Mesothelial cell of epicardium (in vitro differentiated cells): ENCODE measurements at regions not wholly inside any gene's neighbourhood (a gene's known extent, or its start where the extent isn't known, plus 50 kb on each side); places are given as distances from the start of the nearest gene placed in this dataset.

Experiments used
- DNase-seq, 2 experiments: peaks; one replicate each; pipeline ENCODE4 v3.0.0; 2021; ENCODE audit warnings: low spot score in 2 of 2; ENCODE audit not compliant: unreplicated experiment in 2 of 2
- H3K27ac Mint-ChIP-seq: 2 replicates; pipeline ENCODE4 v1.8.0; 2021; ENCODE audit warnings: mixed read lengths
- H3K27me3 Mint-ChIP-seq: 2 replicates; pipeline ENCODE4 v1.8.0; 2021; ENCODE audit warnings: low read depth, mixed read lengths
- H3K36me3 Mint-ChIP-seq: 2 replicates; pipeline ENCODE4 v1.8.0; 2021; ENCODE audit warnings: mixed read lengths
- H3K4me1 Mint-ChIP-seq: 2 replicates; pipeline ENCODE4 v1.8.0; 2021; ENCODE audit warnings: mixed read lengths
- H3K4me3 Mint-ChIP-seq: 2 replicates; pipeline ENCODE4 v1.8.0; 2021; ENCODE audit warnings: mild to moderate bottlenecking, moderate library complexity, mixed read lengths
- H3K9me3 Mint-ChIP-seq: 2 replicates; pipeline ENCODE4 v1.8.0; 2021; ENCODE audit warnings: mixed read lengths
- TF ChIP-seq, protein P1 (sequence below): fragments of 200-600 bp; sonication (generic); IDR thresholded peaks from one replicate; pipeline ENCODE4 v1.5.0; 2021; ENCODE audit warnings: antibody characterized with exemption; ENCODE audit not compliant: unreplicated experiment

DNA sequence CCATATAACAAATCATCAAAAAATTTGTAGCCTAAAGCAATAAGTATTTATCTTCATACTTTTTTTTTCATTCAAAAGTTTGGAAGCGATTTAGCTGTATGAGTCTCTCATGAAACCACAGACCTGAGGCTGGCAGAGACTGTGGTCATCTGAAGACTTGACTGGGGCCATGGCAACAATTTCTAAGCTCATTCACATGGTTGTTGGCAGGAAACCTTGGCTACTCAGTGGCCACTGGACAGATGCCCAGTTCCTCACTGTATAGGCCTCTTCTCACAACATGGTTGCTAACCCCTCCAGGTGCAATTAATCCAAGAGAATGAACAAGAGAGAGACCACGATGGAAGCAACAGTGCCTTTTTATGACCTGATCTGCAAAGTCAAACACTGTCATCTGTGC is 235.9 kb downstream of the BTBD3 start:
- DNase-seq, result no peak
- Mint-ChIP-seq H3K9me3 (no peaks in the 10 kb centered on the region), H3K27ac (no peak overlapping the region), H3K27me3 (no peaks in the 10 kb centered on the region), H3K4me1 (no peaks in the 10 kb centered on the region), H3K4me3 (no peak overlapping the region), H3K36me3 (no peaks in the 10 kb centered on the region)
- TF ChIP-seq, protein P1, sequence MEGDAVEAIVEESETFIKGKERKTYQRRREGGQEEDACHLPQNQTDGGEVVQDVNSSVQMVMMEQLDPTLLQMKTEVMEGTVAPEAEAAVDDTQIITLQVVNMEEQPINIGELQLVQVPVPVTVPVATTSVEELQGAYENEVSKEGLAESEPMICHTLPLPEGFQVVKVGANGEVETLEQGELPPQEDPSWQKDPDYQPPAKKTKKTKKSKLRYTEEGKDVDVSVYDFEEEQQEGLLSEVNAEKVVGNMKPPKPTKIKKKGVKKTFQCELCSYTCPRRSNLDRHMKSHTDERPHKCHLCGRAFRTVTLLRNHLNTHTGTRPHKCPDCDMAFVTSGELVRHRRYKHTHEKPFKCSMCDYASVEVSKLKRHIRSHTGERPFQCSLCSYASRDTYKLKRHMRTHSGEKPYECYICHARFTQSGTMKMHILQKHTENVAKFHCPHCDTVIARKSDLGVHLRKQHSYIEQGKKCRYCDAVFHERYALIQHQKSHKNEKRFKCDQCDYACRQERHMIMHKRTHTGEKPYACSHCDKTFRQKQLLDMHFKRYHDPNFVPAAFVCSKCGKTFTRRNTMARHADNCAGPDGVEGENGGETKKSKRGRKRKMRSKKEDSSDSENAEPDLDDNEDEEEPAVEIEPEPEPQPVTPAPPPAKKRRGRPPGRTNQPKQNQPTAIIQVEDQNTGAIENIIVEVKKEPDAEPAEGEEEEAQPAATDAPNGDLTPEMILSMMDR, result no peak

DNA sequence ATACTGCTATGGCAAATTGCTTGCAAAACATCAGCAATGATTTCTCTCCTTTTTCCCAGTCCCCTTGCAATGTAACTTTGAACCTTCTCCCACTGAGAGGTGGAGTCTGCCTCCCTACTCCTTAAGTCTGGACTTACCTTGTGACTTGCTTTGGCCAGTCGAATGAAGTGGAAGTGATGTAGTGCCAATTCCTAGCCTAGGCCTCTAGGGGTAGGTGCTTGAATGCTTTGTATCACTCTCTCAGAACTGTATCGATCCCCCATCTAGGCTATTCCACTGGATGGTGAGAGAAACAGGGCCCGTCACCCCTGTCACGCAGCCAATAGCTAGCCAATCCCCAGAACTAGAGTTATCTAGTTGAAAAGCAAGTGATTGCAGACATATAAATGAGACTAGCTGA is 238.6 kb downstream of the BTBD3 start:
- no peaks in the 10 kb centered on the region for H3K4me1 Mint-ChIP-seq
- no peaks in the 10 kb centered on the region for H3K27me3 Mint-ChIP-seq
- H3K36me3 Mint-ChIP-seq, result no peaks in the 10 kb centered on the region
- H3K9me3 Mint-ChIP-seq, result no peaks in the 10 kb centered on the region
- H3K27ac Mint-ChIP-seq, result no peak overlapping the region
- H3K4me3 Mint-ChIP-seq, result no peak overlapping the region
- DNase-seq, result no peak
- TF ChIP-seq, protein P1, result no peak

DNA sequence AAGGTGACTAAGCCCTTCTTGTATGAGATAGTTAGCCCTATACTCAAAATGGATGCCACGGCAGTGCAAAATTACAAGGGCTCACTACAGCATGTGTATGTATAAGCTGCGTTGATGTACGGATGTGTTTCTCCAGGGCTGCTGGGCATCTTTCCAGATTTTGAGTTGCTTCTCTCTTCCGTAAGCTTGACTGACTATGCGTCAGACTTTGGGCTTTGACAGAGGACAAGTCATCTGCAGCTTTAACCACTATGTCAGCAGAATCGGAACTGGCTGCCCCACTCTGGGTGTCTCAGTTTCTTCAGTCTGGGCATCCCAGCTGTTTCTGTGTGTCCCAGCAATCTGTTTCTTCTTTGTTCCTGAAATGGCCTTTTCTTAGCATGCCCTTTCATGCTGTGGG is 241.6 kb downstream of the BTBD3 start:
- Mint-ChIP-seq H3K36me3 (no peaks in the 10 kb centered on the region), H3K4me1 (no peaks in the 10 kb centered on the region), H3K9me3 (no peaks in the 10 kb centered on the region), H3K27me3 (no peaks in the 10 kb centered on the region), H3K4me3 (no peak overlapping the region), H3K27ac (no peak overlapping the region)
- DNase-seq, result no peak
- TF ChIP-seq, protein P1, result no peak

DNA sequence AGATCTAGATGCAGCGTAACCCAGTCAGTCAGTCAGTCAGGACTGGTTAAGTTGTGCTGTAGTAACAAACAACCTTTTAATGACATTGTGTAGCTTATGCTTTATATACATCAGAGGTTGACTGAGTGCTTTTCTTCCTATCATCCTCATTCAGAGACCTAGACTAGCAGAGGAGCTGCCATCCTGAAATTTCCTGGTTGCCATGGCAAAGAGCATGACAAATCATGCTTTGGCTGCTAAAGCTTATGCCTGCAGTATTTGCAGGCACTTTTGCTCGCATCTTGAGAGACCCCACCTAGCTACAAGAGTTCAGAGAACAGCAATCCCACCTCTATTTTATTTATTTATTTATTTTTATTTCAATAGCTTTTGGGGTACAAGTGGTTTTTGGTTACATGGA is 244.0 kb downstream of the BTBD3 start:
- Mint-ChIP-seq H3K9me3 (peaks cover 4% of the 10 kb centered on the region), H3K36me3 (peaks cover 2% of the 10 kb centered on the region), H3K27ac (no peak overlapping the region), H3K27me3 (no peaks in the 10 kb centered on the region), H3K4me1 (no peaks in the 10 kb centered on the region), H3K4me3 (no peak overlapping the region)
- DNase-seq, result no peak
- TF ChIP-seq, protein P1, result no peak

GRCh38 chr20:12166053-12166717 is 248.5 kb downstream of the BTBD3 start:
- DNase-seq, result no peak
- no peak overlapping the region for H3K27ac Mint-ChIP-seq
- TF ChIP-seq, protein P1, result no peak
- H3K9me3 Mint-ChIP-seq, result peaks cover 24% of the 10 kb centered on the region
- H3K36me3 Mint-ChIP-seq, result peaks cover 9% of the 10 kb centered on the region
- no peaks in the 10 kb centered on the region for H3K27me3 Mint-ChIP-seq
- no peaks in the 10 kb centered on the region for H3K4me1 Mint-ChIP-seq
- H3K4me3 Mint-ChIP-seq, result no peak overlapping the region

DNA sequence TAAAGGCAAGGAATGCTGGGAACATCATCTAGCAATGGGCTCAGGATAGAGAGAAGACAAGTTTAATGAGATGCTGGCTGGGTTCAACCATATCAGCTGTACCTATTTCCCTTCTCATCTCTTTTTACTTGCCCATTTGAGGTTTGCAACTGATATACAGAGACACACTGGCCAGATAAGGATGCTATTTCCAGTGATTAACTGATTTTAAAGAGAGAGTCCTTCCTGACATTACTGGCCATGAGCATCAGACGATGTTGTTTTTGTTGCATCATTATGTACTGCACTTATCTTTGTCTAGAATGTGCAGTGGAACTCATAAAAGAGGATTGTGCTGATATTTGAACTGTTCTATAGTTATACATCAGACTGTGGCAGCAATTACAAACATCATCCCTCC is 252.7 kb downstream of the BTBD3 start:
- TF ChIP-seq, protein P1, result no peak
- Mint-ChIP-seq H3K4me1 (peaks cover 2% of the 10 kb centered on the region), H3K27ac (no peak overlapping the region), H3K9me3 (peaks cover 20% of the 10 kb centered on the region), H3K4me3 (no peak overlapping the region), H3K27me3 (no peaks in the 10 kb centered on the region), H3K36me3 (peaks cover 7% of the 10 kb centered on the region)
- DNase-seq, result no peak
